GM10266 (cell line): ENCODE measurements at regions not wholly inside any gene's neighbourhood (a gene's known extent, or its start where the extent isn't known, plus 50 kb on each side); places are given as distances from the start of the nearest gene placed in this dataset.

ENCODE experiments used
- DNase-seq: peaks from one replicate; pipeline ENCODE4 v3.0.0; 2012; ENCODE audit errors: extremely low spot score
- TF ChIP-seq, protein P1 (sequence below): IDR thresholded peaks from 2 replicates; pipeline ENCODE4 v1.5.1; 2012; ENCODE audit warnings: mild to moderate bottlenecking, low read depth; ENCODE audit not compliant: control insufficient read depth, insufficient read depth; ENCODE audit errors: missing control alignments

DNA sequence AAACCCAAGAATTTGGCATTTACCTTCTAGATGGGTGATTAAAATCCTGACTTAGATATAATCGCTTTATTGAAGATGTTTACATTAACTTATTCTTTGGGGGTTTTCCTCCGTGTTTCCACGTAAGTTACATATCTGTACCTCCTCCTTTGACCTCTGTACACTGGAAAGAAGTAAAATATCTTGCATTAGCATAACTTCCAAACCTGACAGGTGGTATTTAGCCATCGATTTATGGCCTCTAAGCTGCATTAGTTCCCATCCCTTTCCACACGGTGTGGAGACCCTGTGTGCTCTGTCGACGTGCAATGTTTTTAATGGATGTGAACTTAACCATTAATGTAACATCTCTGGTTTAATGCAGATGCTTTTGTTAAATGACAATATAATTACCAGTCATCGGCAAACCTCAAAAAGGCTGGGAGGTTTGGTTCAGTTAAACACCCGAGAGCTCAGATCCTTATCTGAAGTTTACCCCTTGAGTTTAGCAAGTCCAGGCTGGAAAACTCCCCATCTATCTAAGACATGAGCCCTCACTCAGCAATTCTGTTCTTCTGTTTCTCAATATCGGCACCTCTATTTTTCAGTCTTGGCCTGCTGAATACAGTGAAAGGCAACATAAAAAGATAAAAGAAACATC lies 295.2 kb downstream of the GATA3 start:
- no peak for DNase-seq
- TF ChIP-seq, protein P1, sequence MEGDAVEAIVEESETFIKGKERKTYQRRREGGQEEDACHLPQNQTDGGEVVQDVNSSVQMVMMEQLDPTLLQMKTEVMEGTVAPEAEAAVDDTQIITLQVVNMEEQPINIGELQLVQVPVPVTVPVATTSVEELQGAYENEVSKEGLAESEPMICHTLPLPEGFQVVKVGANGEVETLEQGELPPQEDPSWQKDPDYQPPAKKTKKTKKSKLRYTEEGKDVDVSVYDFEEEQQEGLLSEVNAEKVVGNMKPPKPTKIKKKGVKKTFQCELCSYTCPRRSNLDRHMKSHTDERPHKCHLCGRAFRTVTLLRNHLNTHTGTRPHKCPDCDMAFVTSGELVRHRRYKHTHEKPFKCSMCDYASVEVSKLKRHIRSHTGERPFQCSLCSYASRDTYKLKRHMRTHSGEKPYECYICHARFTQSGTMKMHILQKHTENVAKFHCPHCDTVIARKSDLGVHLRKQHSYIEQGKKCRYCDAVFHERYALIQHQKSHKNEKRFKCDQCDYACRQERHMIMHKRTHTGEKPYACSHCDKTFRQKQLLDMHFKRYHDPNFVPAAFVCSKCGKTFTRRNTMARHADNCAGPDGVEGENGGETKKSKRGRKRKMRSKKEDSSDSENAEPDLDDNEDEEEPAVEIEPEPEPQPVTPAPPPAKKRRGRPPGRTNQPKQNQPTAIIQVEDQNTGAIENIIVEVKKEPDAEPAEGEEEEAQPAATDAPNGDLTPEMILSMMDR: no peak

DNA sequence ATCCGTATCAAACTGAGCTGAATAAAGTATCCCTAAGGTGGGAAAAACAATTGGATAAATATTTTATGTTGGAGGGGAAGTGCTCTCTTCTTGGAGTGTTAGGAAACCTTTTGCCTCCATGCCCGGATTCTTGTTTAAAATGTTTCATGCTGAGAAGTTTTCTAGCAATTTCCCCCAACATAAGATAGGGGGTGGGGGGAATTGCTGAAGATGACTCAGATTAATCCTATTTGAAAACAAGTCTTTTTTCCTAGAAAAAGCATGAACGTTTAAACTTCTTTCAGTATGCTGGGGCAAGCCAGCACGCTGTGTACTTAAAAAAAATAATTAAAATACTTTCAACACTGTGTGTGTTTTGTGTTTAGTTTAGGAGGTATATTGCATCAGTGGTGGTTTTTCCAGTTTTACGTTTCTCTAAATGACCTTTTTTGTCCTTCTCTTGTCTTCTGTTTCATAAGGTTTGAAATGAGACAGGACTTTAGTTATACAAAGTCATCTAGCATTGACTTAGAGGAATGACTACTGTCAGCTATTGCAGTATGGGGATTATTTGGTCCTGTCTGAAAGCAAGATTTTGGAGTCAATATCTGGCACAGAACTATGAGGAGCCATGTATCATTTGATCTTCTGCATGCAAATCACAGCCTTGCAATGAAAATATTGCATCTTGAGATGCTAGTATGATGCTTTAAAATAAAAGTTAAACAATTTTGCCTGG lies 295.9 kb downstream of the GATA3 start:
- TF ChIP-seq, protein P1: no peak
- DNase-seq: no peak

- no peak for DNase-seq
- TF ChIP-seq, protein P1: no peak
Measured at GRCh38 chr10:8352171-8353075, 297.9 kb downstream of the GATA3 start.

- no peak for DNase-seq
- TF ChIP-seq, protein P1: no peak
Measured at GRCh38 chr10:8356283-8356682, 301.8 kb downstream of the GATA3 start.

GRCh38 chr10:8359467-8359866 lies 305.0 kb downstream of the GATA3 start:
- TF ChIP-seq, protein P1: no peak
- DNase-seq: no peak

GRCh38 chr10:8360365-8360764 lies 305.9 kb downstream of the GATA3 start:
- TF ChIP-seq, protein P1: no peak
- DNase-seq: no peak
